HG03575 (cell line): ENCODE measurements at regions not wholly inside any gene's neighbourhood (a gene's known extent, or its start where the extent isn't known, plus 50 kb on each side); places are given as distances from the start of the nearest gene placed in this dataset.
"Not testable (repeated sequence)": the region's sequence is repeated elsewhere in the genome, so short reads cannot be mapped to it uniquely, and the experiment has no call there.

Experiments used
- ATAC-seq: cut with Tn5 transposase; IDR thresholded peaks from one replicate; pipeline ENCODE4 v1.9.1; 2021; ENCODE audit not compliant: unreplicated experiment, insufficient number of reproducible peaks, low FRiP score; ENCODE audit errors: extremely low read depth

GRCh38 chr5:56639476-56639875 lies 175.9 kb upstream of the MAP3K1 start:
- ATAC-seq, result no peak

GRCh38 chr5:56638768-56639238 lies 176.5 kb upstream of the MAP3K1 start:
- no peak for ATAC-seq

- no peak for ATAC-seq
Measured at GRCh38 chr5:56638061-56638621, 177.2 kb upstream of the MAP3K1 start.

GRCh38 chr5:56637321-56637920 lies 177.9 kb upstream of the MAP3K1 start:
- no peak for ATAC-seq

- ATAC-seq, result no peak
Measured at GRCh38 chr5:56633950-56634349, 181.4 kb upstream of the MAP3K1 start.

GRCh38 chr5:56632939-56633338 lies 182.4 kb upstream of the MAP3K1 start:
- no peak for ATAC-seq

- ATAC-seq, result no peak
Measured at GRCh38 chr5:56632199-56632598, 183.2 kb upstream of the MAP3K1 start.

GRCh38 chr5:56631719-56632118 lies 183.6 kb upstream of the MAP3K1 start:
- no peak for ATAC-seq

GRCh38 chr5:56628616-56629015 lies 186.7 kb upstream of the MAP3K1 start:
- not testable (repeated sequence) for ATAC-seq

GRCh38 chr5:56625541-56625940 lies 189.8 kb upstream of the MAP3K1 start:
- no peak for ATAC-seq

- no peak for ATAC-seq
Measured at GRCh38 chr5:56624751-56625150, 190.6 kb upstream of the MAP3K1 start.

GRCh38 chr5:56622141-56622540 lies 193.2 kb upstream of the MAP3K1 start:
- no peak for ATAC-seq

- no peak for ATAC-seq
Measured at GRCh38 chr5:56620903-56621677, 194.3 kb upstream of the MAP3K1 start.

GRCh38 chr5:56617998-56618397 lies 197.4 kb upstream of the MAP3K1 start:
- ATAC-seq, result no peak

- no peak for ATAC-seq
Measured at GRCh38 chr5:56616454-56617160, 198.7 kb upstream of the MAP3K1 start.

GRCh38 chr5:56615361-56616153 lies 199.8 kb upstream of the MAP3K1 start:
- no peak for ATAC-seq

GRCh38 chr5:56612759-56613158 lies 202.6 kb upstream of the MAP3K1 start:
- ATAC-seq, result no peak

- ATAC-seq, result no peak
Measured at GRCh38 chr5:56612353-56612752, 203.0 kb upstream of the MAP3K1 start.

GRCh38 chr5:56610093-56610698 lies 205.2 kb upstream of the MAP3K1 start:
- ATAC-seq, result no peak
